ENCODE measurements at regions not wholly inside any gene's neighbourhood (a gene's known extent, or its start where the extent isn't known, plus 50 kb on each side); places are given as distances from the start of the nearest gene placed in this dataset.

DNA sequence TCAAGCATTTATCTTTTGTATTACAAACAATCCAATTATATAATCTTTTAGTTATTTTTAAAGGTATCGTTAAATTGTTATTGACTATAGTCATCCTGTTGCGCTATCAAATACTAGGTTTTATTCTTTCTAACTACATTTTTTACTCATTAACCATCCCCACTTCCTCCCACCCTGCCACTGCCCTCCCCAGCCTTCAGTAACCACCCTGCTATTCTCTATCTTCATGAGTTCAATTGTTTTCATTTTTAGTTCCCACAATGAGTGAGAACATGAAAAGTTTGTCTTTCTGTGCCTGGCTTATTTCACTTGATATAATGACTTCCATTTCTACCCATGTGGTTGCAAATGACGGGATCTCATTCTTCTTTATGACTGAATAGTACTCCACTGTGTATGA lies 94.1 kb upstream of the MYOCD start:
- H3K23ac ChIP-seq (ENCODE audit: insufficient read length, low read depth, low read length): no peak overlapping the region
- H2BK12ac ChIP-seq (ENCODE audit: insufficient read length, low read depth, low read length): no peak overlapping the region
- no peak overlapping the region for H4K91ac ChIP-seq (ENCODE audit: insufficient read length, low read depth, low read length)
- H4K5ac ChIP-seq (ENCODE audit: insufficient read length, low read depth, low read length): no peak overlapping the region
- H3K56ac ChIP-seq (ENCODE audit: insufficient read length, low read depth, low read length): no peak overlapping the region
- H2BK5ac ChIP-seq (ENCODE audit: insufficient read length, low read length): no peak overlapping the region
- no peak overlapping the region for H2AK5ac ChIP-seq (ENCODE audit: insufficient read length, low read length)
- no peaks in the 10 kb centered on the region for H3K36me3 Mint-ChIP-seq (ENCODE audit: insufficient read depth in 1 of 3, low read depth in 3 of 3)
- H3K9ac ChIP-seq (ENCODE audit: extremely low read depth, insufficient read length, low read length): no peak overlapping the region
- H2BK15ac ChIP-seq (ENCODE audit: low read depth, low read length): no peak overlapping the region
- no peak overlapping the region for H3K27ac Mint-ChIP-seq
- no peak overlapping the region for H2AFZ ChIP-seq (ENCODE audit: low read length)
- no peak overlapping the region for H3K27ac ChIP-seq (ENCODE audit: insufficient read length, low read depth, low read length)
- peaks cover 7 to 12% of the 10 kb centered on the region in 2 experiments; a peak in 3 of 4 replicates for H3K4me1 Mint-ChIP-seq
- no peak overlapping the region for H2BK120ac ChIP-seq (ENCODE audit: low read depth, low read length, poor library complexity, severe bottlenecking)
- no peaks in the 10 kb centered on the region for H3K9me3 Mint-ChIP-seq
- no peaks in the 10 kb centered on the region for H3K9me3 ChIP-seq (ENCODE audit: control insufficient read depth, low read depth, low read length)
- no CpG with 5 or more reads among the region's 3 CpGs for WGBS (ENCODE audit: extremely low coverage, insufficient read length, low lambda C conversion rate)
- H4K8ac ChIP-seq (replicated peaks; ENCODE audit: insufficient read length, low read depth, low read length): no peak overlapping the region
- H3K79me1 ChIP-seq (ENCODE audit: insufficient read depth, low read depth, low read length, poor library complexity, severe bottlenecking): no peaks in the 10 kb centered on the region
- H3K4ac ChIP-seq (ENCODE audit: low read depth, low read length): no peak overlapping the region
- no peaks in the 10 kb centered on the region for H3K23me2 ChIP-seq (ENCODE audit: insufficient read length, low read depth, low read length, poor library complexity, severe bottlenecking)
- H3K79me2 ChIP-seq (ENCODE audit: insufficient read depth, low read length): no peaks in the 10 kb centered on the region
- no peaks in the 10 kb centered on the region for H3K27me3 Mint-ChIP-seq (ENCODE audit: low read depth)
- TF ChIP-seq, protein P1, sequence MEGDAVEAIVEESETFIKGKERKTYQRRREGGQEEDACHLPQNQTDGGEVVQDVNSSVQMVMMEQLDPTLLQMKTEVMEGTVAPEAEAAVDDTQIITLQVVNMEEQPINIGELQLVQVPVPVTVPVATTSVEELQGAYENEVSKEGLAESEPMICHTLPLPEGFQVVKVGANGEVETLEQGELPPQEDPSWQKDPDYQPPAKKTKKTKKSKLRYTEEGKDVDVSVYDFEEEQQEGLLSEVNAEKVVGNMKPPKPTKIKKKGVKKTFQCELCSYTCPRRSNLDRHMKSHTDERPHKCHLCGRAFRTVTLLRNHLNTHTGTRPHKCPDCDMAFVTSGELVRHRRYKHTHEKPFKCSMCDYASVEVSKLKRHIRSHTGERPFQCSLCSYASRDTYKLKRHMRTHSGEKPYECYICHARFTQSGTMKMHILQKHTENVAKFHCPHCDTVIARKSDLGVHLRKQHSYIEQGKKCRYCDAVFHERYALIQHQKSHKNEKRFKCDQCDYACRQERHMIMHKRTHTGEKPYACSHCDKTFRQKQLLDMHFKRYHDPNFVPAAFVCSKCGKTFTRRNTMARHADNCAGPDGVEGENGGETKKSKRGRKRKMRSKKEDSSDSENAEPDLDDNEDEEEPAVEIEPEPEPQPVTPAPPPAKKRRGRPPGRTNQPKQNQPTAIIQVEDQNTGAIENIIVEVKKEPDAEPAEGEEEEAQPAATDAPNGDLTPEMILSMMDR (conservative IDR thresholded peaks at IDR 0.05): no peak
- no peak for DNase-seq
- H3K18ac ChIP-seq (ENCODE audit: insufficient read length, low read depth, low read length): no peak overlapping the region
- H3K4me3 Mint-ChIP-seq: no peak overlapping the region
- no peaks in the 10 kb centered on the region for H3K27me3 ChIP-seq (ENCODE audit: insufficient read depth, low read length)
- H4K20me1 ChIP-seq (ENCODE audit: control insufficient read depth, insufficient read depth, insufficient read length): no peaks in the 10 kb centered on the region
- no peaks in the 10 kb centered on the region for H3K4me1 ChIP-seq (ENCODE audit: insufficient read depth, low read length)
- no peak overlapping the region for H3T11ph ChIP-seq (ENCODE audit: low read length)
- H3K14ac ChIP-seq (ENCODE audit: insufficient read depth, low read length): no peak overlapping the region
- H2BK20ac ChIP-seq (ENCODE audit: low read depth, low read length, poor library complexity, severe bottlenecking): no peak overlapping the region
- no peak overlapping the region for H3K4me2 ChIP-seq (ENCODE audit: insufficient read depth, insufficient read length, low read length)

Data from H9 (cell line).